ENCODE measurements at regions not wholly inside any gene's neighbourhood (a gene's known extent, or its start where the extent isn't known, plus 50 kb on each side); places are given as distances from the start of the nearest gene placed in this dataset.
"Not testable (repeated sequence)": the region's sequence is repeated elsewhere in the genome, so short reads cannot be mapped to it uniquely, and the experiment has no call there.

GRCh38 chr3:71940486-71940885, 155.5 kb upstream of the PROK2 start:
- Histone ChIP-seq H3K4me1 (no peaks in the 10 kb centered on the region), H3K36me3 (no peaks in the 10 kb centered on the region), H3K9me3 (peaks cover 0 to 4% (median 0%) of the 10 kb centered on the region in 3 donors), H3K27ac (no peak overlapping the region), H3K27me3 (no peaks in the 10 kb centered on the region), H3K4me3 (no peak overlapping the region)
- ATAC-seq = no peak
- WGBS, 2 donors (ENCODE audit: low coverage in 1 of 2) = 57 to 75% methylated on average over 1 of the region's 1 CpG
- no peak for TF ChIP-seq EP300 (IDR thresholded peaks at IDR 0.05)
- no peak for TF ChIP-seq POLR2A (IDR thresholded peaks at IDR 0.05)
- TF ChIP-seq POLR2AphosphoS5 (IDR thresholded peaks at IDR 0.05) = no peak
- TF ChIP-seq CTCF (IDR thresholded peaks at IDR 0.05) = no peak

- ATAC-seq, H3K4me3 ChIP-seq, H3K36me3 ChIP-seq, H3K9me3 ChIP-seq, H3K27ac ChIP-seq, H3K27me3 ChIP-seq, H3K4me1 ChIP-seq: not testable (repeated sequence)
- WGBS, 2 donors (ENCODE audit: low coverage in 1 of 2) = 97 to 100% methylated on average over 1 to 3 of the region's 3 CpGs
Measured at GRCh38 chr3:71938081-71938480, 153.1 kb upstream of the PROK2 start.

- Histone ChIP-seq H3K9me3 (no peaks in the 10 kb centered on the region), H3K4me3 (no peak overlapping the region), H3K4me1 (no peaks in the 10 kb centered on the region), H3K36me3 (no peaks in the 10 kb centered on the region), H3K27me3 (no peaks in the 10 kb centered on the region), H3K27ac (no peak overlapping the region)
- 85 to 91% methylated on average over 3 to 5 of the region's 8 CpGs for WGBS, 2 donors (ENCODE audit: low coverage in 1 of 2)
- ATAC-seq = no peak
- TF ChIP-seq POLR2A (IDR thresholded peaks at IDR 0.05) = no peak
- TF ChIP-seq EP300 (IDR thresholded peaks at IDR 0.05) = no peak
Measured at GRCh38 chr3:71936681-71937080, 151.7 kb upstream of the PROK2 start.

GRCh38 chr3:71934520-71935270, 149.7 kb upstream of the PROK2 start:
- H3K36me3 ChIP-seq = no peaks in the 10 kb centered on the region
- TF ChIP-seq CTCF (IDR thresholded peaks at IDR 0.05) (no peak), POLR2A (IDR thresholded peaks at IDR 0.05) (no peak), POLR2AphosphoS5 (IDR thresholded peaks at IDR 0.05) (no peak), EP300 (IDR thresholded peaks at IDR 0.05) (no peak)
- 85 to 88% methylated on average over 7 to 10 of the region's 11 CpGs for WGBS, 2 donors (ENCODE audit: low coverage in 1 of 2)
- H3K4me1 ChIP-seq = peaks cover 0 to 10% (median 0%) of the 10 kb centered on the region in 3 donors
- ATAC-seq = no peak
- H3K9me3 ChIP-seq = no peaks in the 10 kb centered on the region
- H3K27me3 ChIP-seq = no peaks in the 10 kb centered on the region
- no peak overlapping the region for H3K27ac ChIP-seq
- no peak overlapping the region for H3K4me3 ChIP-seq

- H3K27ac ChIP-seq = no peak overlapping the region
- 80 to 90% methylated on average over 2 to 5 of the region's 5 CpGs for WGBS, 2 donors (ENCODE audit: low coverage in 1 of 2)
- no peaks in the 10 kb centered on the region for H3K9me3 ChIP-seq
- no peak for TF ChIP-seq POLR2A (IDR thresholded peaks at IDR 0.05)
- no peak for TF ChIP-seq CTCF (IDR thresholded peaks at IDR 0.05)
- H3K27me3 ChIP-seq = no peaks in the 10 kb centered on the region
- ATAC-seq = no peak
- H3K4me1 ChIP-seq = peaks cover 0 to 10% (median 0%) of the 10 kb centered on the region in 3 donors
- no peak overlapping the region for H3K4me3 ChIP-seq
- H3K36me3 ChIP-seq = no peaks in the 10 kb centered on the region
Measured at GRCh38 chr3:71931922-71932321, 147.0 kb upstream of the PROK2 start.

All from gastroesophageal sphincter (tissue), 4 donors.